ENCODE measurements at regions not wholly inside any gene's neighbourhood (a gene's known extent, or its start where the extent isn't known, plus 50 kb on each side); places are given as distances from the start of the nearest gene placed in this dataset.

DNA sequence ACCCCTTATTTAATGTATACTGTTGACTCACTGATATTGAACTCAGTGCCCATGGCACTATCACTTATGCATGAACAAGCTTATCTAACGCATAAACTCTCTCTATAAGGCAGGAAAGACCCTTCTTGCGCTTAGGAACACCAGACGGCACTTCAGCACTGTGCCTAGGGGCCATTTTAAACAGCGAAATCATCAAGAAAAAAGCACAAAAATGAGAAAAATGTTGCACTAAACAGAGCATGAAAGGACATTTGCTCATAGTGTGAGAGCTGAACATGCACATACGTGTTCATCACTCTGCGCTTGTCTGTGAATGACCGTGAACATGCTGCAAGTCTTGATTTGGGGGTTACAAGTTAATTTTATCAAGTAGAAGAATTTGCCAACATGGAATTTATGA, 109.6 kb downstream of the WDR11 start:
- no peak for DNase-seq

DNA sequence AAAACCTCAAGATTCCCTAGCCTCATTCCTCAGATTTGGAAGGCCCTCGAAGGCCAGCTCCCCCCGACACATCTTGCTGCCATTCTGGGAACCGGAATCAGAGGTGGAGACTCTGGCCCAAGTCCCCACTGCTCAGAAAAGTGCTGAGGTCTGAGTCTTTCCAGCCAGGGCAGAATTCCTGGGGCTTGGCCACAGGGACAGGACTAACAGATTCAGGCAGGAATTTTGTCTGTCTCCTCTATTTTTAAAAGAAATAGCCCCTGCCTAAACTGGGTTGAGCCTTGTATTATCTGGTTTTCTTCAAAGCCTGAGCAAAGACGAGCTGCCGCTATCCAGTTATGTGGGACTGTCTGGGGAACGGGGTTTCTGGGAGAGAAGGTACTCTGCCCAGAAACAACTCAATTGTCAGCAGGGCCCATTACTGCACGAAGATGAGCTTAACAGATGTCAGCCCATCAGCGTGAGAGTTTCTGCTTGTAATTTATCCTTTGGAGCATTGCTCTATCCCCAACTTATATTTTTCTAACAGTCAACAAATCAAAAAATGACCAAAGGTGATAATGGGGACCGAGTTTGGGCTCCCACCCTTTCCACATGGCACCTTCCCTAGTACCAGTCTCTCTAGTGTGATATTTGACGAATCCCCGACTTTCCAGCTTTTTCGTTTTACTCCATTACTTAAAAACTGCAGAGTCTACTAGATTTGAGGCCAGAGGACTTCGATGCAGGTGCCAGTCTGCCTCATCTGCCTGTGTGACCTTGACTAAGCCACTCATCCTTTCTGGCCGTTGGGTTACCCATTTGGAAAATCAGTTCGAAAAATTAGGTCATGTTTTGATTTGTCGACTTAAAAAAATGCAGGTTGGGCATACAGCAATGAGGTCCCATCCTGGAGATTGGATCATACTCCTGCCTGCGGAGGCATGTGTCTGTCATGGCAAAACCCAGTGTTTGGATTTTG, 110.9 kb downstream of the WDR11 start:
- DNase-seq = no peak

DNA sequence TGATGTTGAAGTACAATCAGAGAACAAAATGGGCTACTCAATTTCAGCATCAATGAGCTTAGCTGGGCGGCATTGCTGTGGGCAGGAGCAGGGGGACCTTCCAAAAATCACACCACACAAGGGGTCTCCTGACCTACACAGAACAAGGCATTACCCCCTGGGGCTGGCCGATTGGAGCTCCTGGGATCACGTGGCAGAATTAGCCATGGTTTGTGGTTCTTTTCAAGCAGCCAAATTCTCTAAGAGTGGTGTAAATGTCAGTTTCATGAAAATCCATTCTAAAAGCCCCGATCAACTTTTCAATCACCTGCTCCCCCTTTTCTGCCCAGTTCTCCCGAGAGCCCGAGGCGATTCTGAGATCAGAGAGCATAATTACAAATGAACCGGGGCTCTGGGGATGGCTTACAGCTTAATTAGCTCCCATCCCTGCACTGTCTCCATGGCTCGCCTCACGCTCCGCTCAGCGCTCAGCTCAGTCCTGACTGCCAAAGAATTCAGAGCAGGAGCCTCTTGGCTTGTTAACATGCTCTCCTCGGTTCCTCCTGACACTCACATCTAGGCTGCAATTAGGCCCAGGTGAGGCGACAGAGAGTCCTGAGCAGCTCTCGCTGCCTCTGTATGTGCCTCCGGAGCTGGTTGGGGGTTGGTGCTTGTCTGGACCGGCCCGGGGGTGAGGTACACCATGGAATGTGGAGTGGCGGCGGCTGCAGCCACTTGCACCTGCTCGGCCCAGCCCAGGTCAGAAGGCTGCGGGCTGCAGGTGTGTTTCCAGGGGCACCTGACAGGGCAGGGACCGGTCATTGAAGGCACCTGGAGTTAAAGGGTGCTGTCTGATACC, 111.8 kb downstream of the WDR11 start:
- DNase-seq = no peak

DNA sequence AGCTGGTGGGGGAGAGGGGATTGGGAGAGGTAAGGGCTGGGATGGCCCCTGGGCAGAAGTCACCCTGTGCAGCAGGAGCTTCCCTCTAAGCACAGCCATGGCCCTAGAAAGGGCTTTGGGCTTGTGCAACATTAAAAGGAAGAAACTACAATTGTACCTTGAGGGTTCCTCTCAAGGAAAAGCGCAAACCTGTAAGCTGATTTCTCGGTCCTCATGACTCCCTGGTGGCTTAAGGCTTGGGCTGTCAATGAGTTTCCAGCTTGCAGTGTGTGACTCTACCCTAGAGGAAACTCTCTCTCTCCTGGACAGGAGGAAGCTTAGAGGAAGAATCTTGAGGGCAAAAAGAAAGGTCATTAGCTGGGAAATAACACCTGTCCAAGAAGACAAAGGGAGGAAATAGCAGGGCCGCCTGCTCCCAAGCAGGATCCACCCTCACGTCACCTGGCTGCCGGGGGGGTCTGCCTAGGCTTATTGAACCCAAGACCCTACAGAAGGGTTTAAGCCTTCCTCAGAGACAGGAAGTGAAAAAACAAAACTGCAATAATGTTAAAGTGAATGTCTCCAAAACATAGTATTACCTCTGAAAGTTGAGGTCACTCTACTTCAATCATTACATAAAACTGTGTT, 112.5 kb downstream of the WDR11 start:
- no peak for DNase-seq

DNA sequence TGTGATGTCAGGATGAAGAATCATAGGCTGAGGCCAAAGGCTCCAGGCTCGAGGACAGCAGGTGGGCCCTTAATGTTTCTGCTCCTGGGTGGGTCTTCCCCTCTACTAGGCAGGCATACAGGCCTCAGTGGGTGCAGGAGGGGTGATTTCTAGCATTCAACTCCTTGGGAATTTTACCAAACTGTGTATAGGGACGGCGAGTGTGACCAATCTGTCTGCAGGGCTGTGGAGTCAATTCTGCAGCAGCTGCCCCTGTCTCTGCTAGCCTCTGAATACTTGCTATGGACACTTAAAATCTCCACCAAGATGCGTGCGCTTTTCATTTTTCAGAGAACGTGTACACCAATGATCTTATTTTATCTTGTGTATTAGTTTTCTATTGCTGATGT, 115.5 kb downstream of the WDR11 start:
- no peak for DNase-seq

DNA sequence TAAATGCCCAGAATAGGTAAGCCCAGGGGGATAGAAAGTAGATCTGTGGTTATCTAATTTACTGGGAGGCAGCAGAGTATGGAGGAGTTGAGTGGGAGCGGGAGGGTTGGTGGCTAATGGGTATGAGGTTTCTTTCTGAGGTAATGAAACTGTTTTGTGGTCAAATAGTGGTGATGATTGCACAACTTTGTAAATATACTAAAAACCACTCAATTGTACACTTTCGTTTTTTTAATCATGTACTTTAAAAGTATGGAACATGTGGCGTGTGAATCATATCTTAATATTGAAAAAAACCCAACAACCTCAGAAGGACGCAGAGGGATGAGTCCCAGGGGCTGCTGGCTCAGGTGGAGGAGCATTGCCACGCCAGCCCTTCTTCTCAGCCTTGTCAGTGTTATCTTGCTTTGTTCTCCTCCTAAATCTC, 118.1 kb downstream of the WDR11 start:
- no peak for DNase-seq

DNA sequence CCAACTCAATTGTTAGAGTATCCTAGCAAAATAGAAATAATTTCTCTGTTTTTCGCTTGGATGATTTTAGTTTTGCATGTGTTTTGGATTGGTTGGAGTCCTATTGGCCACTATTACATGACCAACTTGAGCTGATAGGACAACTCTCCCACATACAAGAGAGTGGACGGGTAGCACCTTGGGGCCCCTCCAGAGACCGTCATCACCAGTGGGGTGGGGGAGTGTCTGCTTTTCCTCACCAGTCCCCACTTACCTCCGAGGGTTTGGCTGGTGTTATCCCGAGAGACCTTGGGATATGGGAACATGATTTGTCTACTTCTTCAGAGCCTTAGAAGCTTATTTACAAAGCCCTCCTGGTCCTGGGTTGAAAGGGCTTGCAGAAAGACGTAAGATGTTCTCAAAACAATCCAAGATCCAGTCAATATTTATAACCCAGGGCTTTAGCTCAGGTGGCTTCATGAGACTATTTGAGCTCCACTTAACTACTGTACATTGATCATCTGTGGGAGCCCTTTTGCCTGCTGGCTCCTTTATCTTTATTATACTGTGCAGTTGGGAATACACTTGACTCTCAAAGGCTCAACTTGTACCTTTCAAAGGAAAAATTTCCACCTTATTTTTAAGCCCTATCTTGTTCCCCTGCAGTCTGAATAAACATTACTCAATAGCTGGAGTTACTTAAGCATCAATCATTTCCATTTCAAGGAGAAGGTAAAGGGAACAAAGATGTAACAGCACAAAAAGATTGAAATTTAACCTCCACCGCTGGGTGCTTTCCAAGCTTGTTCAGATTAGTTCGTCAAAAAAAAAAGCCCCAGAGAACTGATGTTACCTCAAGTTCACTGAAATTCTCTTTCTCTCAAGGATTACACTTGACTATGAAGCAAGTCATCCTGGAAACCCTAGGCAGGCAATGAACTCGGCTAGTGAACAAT, 119.7 kb downstream of the WDR11 start:
- no peak for DNase-seq

DNA sequence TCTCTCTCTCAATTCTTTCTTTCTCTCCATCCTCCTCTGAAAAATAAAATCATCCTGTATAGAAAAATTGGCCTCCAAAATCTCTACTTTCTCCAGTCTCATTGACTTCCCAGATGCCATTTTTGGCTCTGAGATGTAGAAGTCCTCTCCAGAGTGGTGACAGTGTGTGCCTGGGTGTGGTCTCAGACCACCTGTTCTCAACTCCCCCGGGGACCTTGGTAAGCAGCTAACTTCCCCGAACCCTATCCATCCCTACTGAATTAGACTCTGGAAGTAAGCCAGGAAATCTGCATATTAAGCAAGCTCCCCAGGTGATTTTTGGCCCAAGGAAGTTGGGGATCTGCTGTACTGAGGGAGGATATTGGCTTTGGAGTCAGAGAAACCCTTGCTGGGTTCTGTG, 120.5 kb downstream of the WDR11 start:
- no peak for DNase-seq

DNA sequence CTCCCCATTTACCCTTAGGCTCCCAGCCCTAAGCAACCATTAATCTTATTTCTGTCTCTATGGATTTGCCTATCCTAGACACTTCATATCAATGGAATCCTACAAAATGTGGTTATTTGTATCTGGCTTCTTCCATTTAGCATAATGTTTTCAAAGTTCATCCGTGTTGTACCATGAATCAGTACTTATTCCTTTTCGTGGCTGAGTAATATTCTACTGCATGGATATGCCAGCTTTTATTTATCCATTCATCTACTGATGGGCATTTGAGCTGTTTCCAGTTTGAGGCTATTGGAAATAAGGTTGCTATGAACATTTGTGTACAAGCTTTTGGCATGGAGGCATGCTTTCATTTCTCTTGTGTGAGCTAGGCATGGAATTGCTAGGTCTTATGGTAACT, 121.1 kb downstream of the WDR11 start:
- no peak for DNase-seq

DNA sequence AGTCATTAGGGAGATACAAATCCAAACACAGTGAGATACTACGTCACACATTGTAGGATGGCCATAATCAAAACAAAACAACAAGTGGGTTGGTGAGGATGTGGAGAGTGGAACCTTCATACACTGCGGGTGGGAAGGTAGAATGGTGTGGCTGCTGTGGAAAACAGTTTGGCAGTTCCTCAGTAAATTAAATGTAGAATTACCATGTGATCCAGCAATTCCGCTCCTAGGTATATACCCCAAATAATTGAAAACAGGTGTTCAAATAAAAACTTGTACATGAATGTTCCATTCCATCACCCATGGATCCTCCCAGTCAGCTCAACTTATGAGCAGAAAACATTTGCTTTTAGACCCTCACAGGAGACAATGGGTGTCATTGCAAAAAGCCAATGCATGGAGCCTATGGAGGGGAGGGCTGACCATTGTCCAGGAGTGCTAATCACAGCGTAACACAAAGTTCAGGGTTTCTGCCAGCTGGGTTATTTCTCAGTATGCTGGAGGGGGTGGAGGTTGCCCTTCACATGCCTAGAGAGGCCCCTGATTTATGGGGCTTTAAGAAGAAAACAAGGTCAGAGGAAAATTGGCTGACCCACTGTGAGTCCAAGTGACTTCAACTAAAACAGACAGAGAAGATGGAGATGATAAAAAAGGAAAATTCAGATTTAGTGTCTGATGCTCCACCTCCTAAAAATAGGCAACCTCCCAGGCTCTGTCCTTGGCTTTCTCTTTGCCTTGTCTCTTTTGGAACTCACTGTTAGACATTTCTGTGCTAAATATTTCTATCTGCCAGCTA, 124.1 kb downstream of the WDR11 start:
- no peak for DNase-seq

DNA sequence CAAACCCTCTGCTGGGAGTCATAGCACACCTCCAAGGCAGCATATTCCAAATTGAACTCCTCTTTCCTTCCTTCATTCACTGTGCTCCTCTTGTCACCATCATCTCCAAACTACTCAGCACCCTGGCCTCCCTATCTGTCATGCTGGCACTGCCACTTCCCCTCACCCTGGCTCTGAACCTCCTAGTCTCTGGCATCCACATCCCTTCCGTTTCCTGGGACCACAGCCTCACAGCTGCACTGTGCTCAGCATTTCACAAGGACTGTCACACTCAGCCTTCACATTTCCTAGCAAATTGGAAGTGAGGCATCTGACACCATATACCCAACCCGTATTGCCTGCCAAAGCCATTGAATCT, 124.7 kb downstream of the WDR11 start:
- DNase-seq = no peak

DNA sequence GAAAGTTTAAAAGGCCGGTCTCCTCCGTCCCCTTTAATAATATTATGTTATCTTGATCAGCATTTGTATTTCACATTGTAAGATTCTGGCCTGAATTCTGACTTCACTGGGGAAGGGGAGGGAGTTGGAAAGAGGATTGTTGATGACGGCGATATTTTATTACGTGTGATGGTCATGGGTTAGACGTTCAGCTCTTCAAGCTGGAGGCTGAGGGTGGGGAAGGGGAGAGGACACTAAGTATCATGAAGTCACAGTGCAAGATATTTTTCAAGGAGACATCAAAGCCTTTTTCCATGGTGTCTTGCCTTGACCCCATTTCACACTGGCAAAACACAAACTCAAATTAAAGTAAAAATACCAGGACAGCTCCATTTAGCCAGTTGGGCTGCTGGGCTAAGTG, 126.7 kb downstream of the WDR11 start:
- no peak for DNase-seq

DNA sequence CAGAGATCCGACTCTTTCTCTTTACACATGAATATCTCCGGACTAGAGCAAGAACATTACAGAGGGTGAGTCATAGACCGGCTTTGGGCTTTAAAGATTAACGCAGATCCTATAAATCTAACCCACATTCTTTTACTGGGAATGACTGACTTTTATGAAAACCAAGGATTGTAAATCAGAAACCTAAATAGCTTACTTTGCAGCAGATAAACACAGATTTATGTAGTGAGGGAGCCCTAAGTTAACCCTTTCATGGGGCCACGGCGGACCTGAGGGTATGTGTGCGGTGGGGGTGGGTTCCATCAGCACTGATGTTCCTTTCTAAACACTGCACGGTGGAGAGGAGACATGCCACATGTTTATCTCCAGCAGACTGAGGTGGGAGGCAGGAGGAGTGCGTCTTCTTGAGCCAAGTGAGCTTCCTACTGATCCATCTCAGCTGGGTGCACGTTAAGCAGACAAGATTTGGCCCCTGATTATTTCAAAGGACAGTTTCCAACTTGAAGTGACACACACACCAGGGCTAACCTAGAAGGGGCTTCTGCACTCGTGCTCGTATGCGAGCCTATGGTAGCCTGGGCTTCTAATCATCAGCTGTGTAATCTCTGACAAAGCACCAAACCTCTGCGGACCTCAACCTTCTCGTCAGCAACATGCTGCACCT, 127.6 kb downstream of the WDR11 start:
- DNase-seq = no peak

DNA sequence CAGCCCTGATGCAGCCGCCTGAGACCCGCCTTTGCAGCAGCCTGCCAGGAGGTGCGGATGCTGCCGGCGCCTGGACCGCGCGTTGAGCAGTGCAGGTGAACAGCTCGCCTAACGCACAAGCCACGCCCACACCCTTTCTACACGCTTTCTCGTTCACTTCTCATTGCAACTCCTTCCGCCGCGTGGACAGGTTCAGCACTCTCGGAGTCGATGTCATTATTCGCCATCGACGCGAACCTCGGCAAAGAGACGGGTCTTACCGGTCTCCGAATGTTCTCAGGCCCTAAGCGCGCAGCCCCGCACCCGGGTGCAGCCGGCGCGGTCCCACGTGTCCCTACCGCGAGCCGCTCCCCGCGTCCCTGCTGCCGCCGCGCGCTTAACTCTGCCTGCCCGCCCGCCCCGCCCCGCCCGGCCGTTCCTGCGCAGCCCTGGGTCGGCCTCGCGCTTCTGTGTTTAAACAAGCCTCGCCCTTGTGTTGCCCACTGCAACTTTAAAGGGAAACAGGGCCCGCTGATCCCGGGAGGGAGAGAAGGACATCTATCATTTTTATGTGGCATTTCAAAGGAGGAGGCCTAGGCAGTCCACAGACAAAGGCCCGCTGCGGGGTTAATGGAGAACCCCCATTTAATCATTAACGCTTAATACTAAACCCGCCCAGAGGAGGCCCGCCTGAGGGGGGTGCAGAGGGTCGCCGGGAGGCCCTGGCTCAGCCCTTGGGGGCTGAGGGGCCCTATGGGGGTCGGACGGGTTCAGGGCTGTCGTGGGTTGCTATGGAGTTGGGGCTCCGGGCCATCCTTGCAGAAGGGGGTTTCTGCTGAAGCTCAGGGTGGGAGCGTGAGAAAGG, 128.5 kb downstream of the WDR11 start:
- DNase-seq = no peak

DNA sequence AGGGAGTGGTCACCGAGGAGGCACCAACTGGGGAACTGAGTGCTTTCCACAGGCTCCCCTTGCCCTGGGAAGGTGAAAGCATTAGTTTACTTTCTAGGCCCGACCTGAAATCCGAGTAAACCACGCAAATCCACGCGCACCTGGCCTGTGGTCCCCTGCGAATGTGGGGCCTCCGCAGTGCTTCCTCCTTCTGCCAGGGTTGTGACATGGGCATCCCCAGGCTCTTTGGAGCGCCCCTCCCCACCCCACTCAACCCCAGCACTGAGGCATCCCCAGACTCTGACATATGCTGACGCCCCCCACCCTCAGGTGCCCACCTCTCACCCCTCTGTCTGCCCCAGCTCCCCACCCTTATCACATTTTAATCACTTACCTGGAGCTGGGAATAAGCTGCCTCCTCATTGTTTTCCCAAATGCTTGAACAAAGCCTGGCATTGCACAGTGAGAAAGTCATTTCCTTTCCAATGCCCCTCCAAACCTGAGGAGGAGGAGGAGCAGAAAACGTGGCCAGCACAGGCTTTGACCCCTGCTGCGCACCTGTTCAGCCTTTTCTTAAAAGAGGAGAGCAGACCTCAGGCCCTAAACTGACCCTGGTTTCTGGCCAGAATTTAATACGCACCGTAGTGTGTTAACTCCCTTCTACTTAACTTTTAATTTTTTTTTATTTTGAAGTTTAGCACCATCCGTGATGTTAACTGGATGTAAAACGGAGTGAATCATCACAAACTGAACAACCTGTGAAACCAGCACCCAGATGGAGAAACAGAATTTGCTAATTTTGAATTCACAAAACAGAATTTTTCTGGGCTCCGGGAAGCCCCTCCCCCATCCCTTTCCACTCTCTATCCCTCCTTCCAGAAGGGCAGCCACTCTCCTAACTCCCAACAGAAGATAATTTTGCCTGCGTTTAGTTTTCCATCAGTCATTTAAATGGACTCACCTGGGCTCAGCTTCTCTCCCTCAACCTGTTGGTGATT, 129.4 kb downstream of the WDR11 start:
- DNase-seq = no peak

DNA sequence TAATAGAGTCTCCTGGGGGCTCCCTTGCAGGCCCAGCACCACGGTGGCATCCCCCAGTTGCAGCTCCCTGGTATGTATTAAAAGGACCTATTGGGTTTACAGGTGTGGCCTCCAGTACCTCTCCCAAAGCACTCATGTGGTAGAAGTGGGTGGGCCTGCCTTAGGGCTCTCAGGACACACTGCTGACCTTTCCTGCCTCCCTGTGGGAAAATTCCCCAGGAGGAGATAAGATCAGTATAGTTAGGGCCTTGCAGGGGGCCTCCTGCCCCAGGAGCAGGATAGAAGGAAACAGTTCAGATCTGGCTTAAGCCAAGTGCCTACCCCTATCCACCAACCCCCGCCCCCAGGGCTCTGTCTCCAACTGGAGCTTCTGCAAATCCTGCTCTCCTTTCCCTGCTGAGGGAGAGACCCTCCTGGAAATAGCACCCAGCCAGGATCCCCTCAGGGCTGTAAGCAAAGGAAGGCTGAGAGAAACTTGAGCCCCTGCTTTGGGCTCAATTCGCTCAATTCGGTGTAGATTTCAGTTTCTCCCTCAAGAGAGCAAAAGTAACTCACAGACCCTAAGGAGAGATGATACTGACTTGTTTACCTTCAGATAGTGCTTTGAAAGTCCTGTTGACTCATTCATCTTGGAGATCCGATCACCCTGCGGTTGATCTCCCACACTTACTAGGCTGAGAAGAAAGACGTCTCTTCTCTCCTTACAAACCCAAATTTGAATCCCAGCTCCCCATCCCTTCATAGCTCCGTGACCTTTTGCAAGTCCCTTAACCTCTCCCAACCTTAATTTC, 130.6 kb downstream of the WDR11 start:
- no peak for DNase-seq

DNA sequence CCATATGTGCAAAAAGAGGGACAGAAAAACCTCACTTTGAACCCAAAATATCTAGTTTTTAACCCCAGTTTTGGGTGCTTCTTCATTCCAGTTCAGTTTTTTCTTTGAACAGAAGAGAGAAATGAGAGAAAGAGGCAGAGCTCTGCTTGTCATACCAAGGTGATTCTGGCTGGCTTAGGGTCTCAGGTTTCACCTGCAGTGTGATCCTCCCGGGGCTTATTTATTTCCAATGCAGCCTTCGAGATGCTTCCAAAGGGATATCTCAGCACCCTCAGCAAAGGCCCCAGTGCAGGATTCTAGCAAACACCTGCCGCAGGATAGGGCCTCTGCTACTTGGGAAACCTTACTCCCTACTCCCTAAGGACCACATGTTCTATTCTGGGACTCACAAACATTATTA, 131.3 kb downstream of the WDR11 start:
- DNase-seq = no peak

DNA sequence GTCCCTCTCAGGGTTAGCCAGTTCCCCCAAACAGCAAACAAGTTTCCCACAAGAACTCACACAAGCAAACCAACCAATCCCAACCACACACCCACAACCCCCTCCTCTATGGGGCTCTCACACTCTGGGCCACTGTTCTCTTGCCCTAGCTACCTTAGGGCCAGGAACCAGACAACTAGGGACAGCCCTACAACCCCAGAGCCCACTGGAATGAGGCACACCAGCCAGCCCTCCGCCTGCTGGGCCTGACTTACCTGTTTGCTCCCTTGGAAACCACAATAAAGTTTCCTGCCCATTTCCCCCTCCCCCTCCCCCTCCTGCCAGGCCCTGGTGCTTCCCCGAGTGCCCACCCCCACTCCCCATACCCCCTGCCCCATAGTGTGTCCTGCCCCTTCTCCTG, 132.6 kb downstream of the WDR11 start:
- no peak for DNase-seq

Measured in Kasumi-1 (cell line).